ENCODE measurements at regions not wholly inside any gene's neighbourhood (a gene's known extent, or its start where the extent isn't known, plus 50 kb on each side); places are given as distances from the start of the nearest gene placed in this dataset.

DNA sequence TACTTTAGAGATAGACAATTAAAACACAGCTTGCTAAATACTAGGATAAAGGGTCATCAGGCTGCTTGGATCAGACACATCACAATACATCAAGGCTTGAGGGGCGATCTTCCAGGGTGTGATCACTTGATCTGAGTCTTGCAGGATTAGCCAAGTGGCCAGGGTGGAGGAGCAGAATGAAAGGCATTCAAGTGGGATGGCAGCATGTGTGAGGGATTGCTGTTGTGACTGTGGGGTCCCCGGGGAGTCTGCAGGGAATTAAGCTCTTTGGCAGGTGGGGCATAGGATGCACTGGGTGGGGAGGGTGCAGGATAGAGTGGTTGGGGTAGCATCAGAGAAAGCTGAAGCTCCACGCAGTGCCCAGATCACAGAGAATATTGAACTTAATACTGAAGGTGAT is 58.0 kb upstream of the TMEM163 start:
- no peaks in the 10 kb centered on the region for H3K27me3 ChIP-seq
- peaks cover 30% of the 10 kb centered on the region for H3K4me1 Mint-ChIP-seq
- no peak overlapping the region for H3K27ac ChIP-seq
- peak overlapping the region; percentile 28 for H3K4me2 ChIP-seq
- H3F3A ChIP-seq (ENCODE audit: low read depth) = peaks cover 33% of the 10 kb centered on the region
- no peak overlapping the region for H3K27ac Mint-ChIP-seq
- no peaks in the 10 kb centered on the region for H4K20me1 ChIP-seq (ENCODE audit: low read depth)
- H3K4me3 ChIP-seq = no peak overlapping the region
- H3K79me2 ChIP-seq (ENCODE audit: low read depth) = no peaks in the 10 kb centered on the region
- H3K9me3 Mint-ChIP-seq = no peaks in the 10 kb centered on the region
- peaks cover 48% of the 10 kb centered on the region for H3K4me1 ChIP-seq
- H3K9ac ChIP-seq = no peak overlapping the region
- peak; percentile 23 for DNase-seq (ENCODE audit: low spot score)
- no peak for TF ChIP-seq EZH2phosphoT487 (IDR thresholded peaks at IDR 0.05)
- TF ChIP-seq, protein P1, sequence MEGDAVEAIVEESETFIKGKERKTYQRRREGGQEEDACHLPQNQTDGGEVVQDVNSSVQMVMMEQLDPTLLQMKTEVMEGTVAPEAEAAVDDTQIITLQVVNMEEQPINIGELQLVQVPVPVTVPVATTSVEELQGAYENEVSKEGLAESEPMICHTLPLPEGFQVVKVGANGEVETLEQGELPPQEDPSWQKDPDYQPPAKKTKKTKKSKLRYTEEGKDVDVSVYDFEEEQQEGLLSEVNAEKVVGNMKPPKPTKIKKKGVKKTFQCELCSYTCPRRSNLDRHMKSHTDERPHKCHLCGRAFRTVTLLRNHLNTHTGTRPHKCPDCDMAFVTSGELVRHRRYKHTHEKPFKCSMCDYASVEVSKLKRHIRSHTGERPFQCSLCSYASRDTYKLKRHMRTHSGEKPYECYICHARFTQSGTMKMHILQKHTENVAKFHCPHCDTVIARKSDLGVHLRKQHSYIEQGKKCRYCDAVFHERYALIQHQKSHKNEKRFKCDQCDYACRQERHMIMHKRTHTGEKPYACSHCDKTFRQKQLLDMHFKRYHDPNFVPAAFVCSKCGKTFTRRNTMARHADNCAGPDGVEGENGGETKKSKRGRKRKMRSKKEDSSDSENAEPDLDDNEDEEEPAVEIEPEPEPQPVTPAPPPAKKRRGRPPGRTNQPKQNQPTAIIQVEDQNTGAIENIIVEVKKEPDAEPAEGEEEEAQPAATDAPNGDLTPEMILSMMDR (IDR thresholded peaks at IDR 0.05) = no peak
- TF ChIP-seq EZH2 (IDR thresholded peaks at IDR 0.05) = no peak
- H3K36me3 ChIP-seq = no peaks in the 10 kb centered on the region
- no peaks in the 10 kb centered on the region for H3K36me3 Mint-ChIP-seq
- no peak overlapping the region for H2AFZ ChIP-seq (replicated peaks)
- peaks cover 2% of the 10 kb centered on the region for H3K27me3 Mint-ChIP-seq (ENCODE audit: insufficient read depth, low read depth)
- no peak overlapping the region for H3K4me3 Mint-ChIP-seq
- H3K9me3 ChIP-seq (ENCODE audit: low read depth) = no peaks in the 10 kb centered on the region

DNA sequence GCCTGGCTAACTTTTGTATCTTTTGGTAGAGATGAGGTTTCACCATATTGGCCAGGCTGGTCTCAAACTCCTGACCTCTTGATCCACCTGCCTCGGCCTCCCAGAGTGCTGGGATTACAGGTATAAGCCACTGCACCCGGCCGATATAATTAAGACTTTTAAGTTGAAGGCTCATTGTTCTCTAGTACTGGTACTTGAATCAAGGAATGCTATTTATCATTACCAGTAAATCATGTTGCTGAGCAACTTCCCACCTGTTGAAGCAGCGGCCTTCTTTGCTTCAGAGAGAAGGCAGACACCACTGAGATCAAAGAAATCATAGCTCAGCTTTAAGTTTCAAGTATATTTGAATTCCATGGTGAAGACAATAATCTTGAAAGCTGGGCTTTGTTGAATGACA is 58.8 kb upstream of the TMEM163 start:
- Histone ChIP-seq H3K9me3 (ENCODE audit: low read depth) (no peaks in the 10 kb centered on the region), H3K4me3 (no peak overlapping the region), H3K9ac (no peak overlapping the region), H3K27me3 (no peaks in the 10 kb centered on the region), H3K4me1 (peaks cover 46% of the 10 kb centered on the region), H2AFZ (replicated peaks) (no peak overlapping the region), H3K27ac (no peak overlapping the region), H3K4me2 (no peak overlapping the region), H3F3A (ENCODE audit: low read depth) (peaks cover 33% of the 10 kb centered on the region), H3K79me2 (ENCODE audit: low read depth) (no peaks in the 10 kb centered on the region), H3K36me3 (no peaks in the 10 kb centered on the region), H4K20me1 (ENCODE audit: low read depth) (no peaks in the 10 kb centered on the region)
- H3K36me3 Mint-ChIP-seq = no peaks in the 10 kb centered on the region
- no peak overlapping the region for H3K4me3 Mint-ChIP-seq
- DNase-seq (ENCODE audit: low spot score) = no peak
- H3K4me1 Mint-ChIP-seq = peaks cover 30% of the 10 kb centered on the region
- no peak overlapping the region for H3K27ac Mint-ChIP-seq
- no peaks in the 10 kb centered on the region for H3K9me3 Mint-ChIP-seq
- TF ChIP-seq, protein P1 (IDR thresholded peaks at IDR 0.05) = no peak
- TF ChIP-seq EZH2 (IDR thresholded peaks at IDR 0.05) = no peak
- no peak for TF ChIP-seq EZH2phosphoT487 (IDR thresholded peaks at IDR 0.05)
- peaks cover 2% of the 10 kb centered on the region for H3K27me3 Mint-ChIP-seq (ENCODE audit: insufficient read depth, low read depth)

DNA sequence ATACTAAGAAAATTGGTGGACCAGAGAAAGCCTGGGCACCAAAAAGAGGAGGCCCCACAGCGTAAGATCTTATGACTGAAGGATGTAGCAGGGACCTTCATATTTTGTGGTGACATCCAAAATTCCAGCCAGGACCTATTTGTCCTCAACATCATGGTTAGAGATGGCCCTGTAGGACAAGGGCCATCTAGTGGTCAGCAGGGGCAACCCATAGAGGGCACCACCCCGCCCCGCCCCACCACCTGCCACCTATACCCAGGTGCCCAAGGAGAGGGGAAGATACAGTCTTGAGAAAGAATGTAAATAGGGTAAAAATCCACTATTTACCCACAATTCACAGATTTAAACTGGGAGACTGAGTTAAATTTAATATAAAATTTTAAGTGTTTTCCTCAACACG is 59.6 kb upstream of the TMEM163 start:
- H3K4me2 ChIP-seq = no peak overlapping the region
- Mint-ChIP-seq H3K27ac (no peak overlapping the region), H3K27me3 (ENCODE audit: insufficient read depth, low read depth) (peaks cover 2% of the 10 kb centered on the region), H3K9me3 (no peaks in the 10 kb centered on the region), H3K4me1 (peaks cover 25% of the 10 kb centered on the region), H3K4me3 (no peak overlapping the region), H3K36me3 (no peaks in the 10 kb centered on the region)
- no peaks in the 10 kb centered on the region for H3K9me3 ChIP-seq (ENCODE audit: low read depth)
- peaks cover 27% of the 10 kb centered on the region for H3F3A ChIP-seq (ENCODE audit: low read depth)
- no peak overlapping the region for H2AFZ ChIP-seq (replicated peaks)
- no peaks in the 10 kb centered on the region for H4K20me1 ChIP-seq (ENCODE audit: low read depth)
- H3K27ac ChIP-seq = no peak overlapping the region
- TF ChIP-seq, protein P1 (IDR thresholded peaks at IDR 0.05) = peak; percentile 53
- TF ChIP-seq EZH2 (IDR thresholded peaks at IDR 0.05) = no peak
- peak; percentile 20 for DNase-seq (ENCODE audit: low spot score)
- peaks cover 38% of the 10 kb centered on the region for H3K4me1 ChIP-seq
- H3K4me3 ChIP-seq = no peak overlapping the region
- no peaks in the 10 kb centered on the region for H3K27me3 ChIP-seq
- no peaks in the 10 kb centered on the region for H3K79me2 ChIP-seq (ENCODE audit: low read depth)
- H3K36me3 ChIP-seq = no peaks in the 10 kb centered on the region
- no peak overlapping the region for H3K9ac ChIP-seq
